Smooth muscle cell (in vitro differentiated cells): ENCODE measurements at regions not wholly inside any gene's neighbourhood (a gene's known extent, or its start where the extent isn't known, plus 50 kb on each side); places are given as distances from the start of the nearest gene placed in this dataset.

Experiments used
- DNase-seq: peaks from one replicate; lab custom pipeline; 2025; ENCODE audit not compliant: unreplicated experiment; lab: John Stamatoyannopoulos, UW
- H2AFZ ChIP-seq: fragments of 200-600 bp; sonication (generic); 2 replicates; pipeline ENCODE4 v1.6.0; 2016; ENCODE audit warnings: antibody characterized with exemption, low read depth, mild to moderate bottlenecking
- H3F3A ChIP-seq: fragments of 200-600 bp; sonication (generic); 2 replicates; pipeline ENCODE4 v1.6.0; 2017; ENCODE audit warnings: antibody characterized with exemption, low read depth
- H3K27ac ChIP-seq: fragments of 200-600 bp; sonication (generic); 2 replicates; pipeline ENCODE4 v1.5.1; 2016; ENCODE audit warnings: low read depth, mild to moderate bottlenecking
- H3K27me3 ChIP-seq: fragments of 200-600 bp; sonication (generic); 2 replicates; pipeline ENCODE4 v1.6.1; 2016; ENCODE audit warnings: low read depth, mild to moderate bottlenecking
- H3K36me3 ChIP-seq: fragments of 200-600 bp; sonication (generic); 2 replicates; pipeline ENCODE4 v1.5.1; 2016; ENCODE audit warnings: low read depth
- H3K4me1 ChIP-seq: fragments of 200-600 bp; sonication (generic); 2 replicates; pipeline ENCODE4 v1.5.1; 2016; ENCODE audit warnings: low read depth
- H3K4me2 ChIP-seq: fragments of 200-600 bp; sonication (generic); 2 replicates; pipeline ENCODE4 v1.6.0; 2016; ENCODE audit warnings: mild to moderate bottlenecking
- H3K4me3 ChIP-seq: fragments of 200-600 bp; sonication (generic); 2 replicates; pipeline ENCODE4 v1.5.1; 2016; ENCODE audit warnings: mild to moderate bottlenecking
- H3K79me2 ChIP-seq: fragments of 200-600 bp; sonication (generic); 2 replicates; pipeline ENCODE4 v1.6.0; 2016; ENCODE audit warnings: low read depth, mild to moderate bottlenecking
- H3K9ac ChIP-seq: fragments of 200-600 bp; sonication (generic); 2 replicates; pipeline ENCODE4 v1.6.0; 2016; ENCODE audit warnings: low read depth
- H3K9me3 ChIP-seq: fragments of 200-600 bp; sonication (generic); replicated peaks from 2 replicates; pipeline ENCODE4 v1.5.1; 2016; ENCODE audit warnings: low read depth
- H4K20me1 ChIP-seq: fragments of 200-600 bp; sonication (generic); 2 replicates; pipeline ENCODE4 v1.6.0; 2016; ENCODE audit warnings: low read depth
- WGBS: methylation state at CpG from one replicate; pipeline ENCODE4 v1.1.7; 2016; ENCODE audit warnings: low lambda C conversion rate; 5-methylcytosine and 5-hydroxymethylcytosine counted together
- TF ChIP-seq, protein P1 (sequence below): fragments of 200-600 bp; sonication (generic); IDR thresholded peaks from 2 replicates; pipeline ENCODE4 v1.5.1; 2017; ENCODE audit warnings: borderline replicate concordance, mild to moderate bottlenecking, antibody characterized with exemption; ENCODE audit not compliant: insufficient read depth, poor library complexity, severe bottlenecking

GRCh38 chr7:63071396-63071795 is 927.3 kb upstream of the ZNF722 start:
- no peaks in the 10 kb centered on the region for H3K79me2 ChIP-seq
- no peaks in the 10 kb centered on the region for H4K20me1 ChIP-seq
- H3K4me2 ChIP-seq = no peak overlapping the region
- peaks cover 28% of the 10 kb centered on the region for H3K9me3 ChIP-seq
- no peak for DNase-seq
- no peak overlapping the region for H3K9ac ChIP-seq
- no peak overlapping the region for H2AFZ ChIP-seq
- TF ChIP-seq, protein P1, sequence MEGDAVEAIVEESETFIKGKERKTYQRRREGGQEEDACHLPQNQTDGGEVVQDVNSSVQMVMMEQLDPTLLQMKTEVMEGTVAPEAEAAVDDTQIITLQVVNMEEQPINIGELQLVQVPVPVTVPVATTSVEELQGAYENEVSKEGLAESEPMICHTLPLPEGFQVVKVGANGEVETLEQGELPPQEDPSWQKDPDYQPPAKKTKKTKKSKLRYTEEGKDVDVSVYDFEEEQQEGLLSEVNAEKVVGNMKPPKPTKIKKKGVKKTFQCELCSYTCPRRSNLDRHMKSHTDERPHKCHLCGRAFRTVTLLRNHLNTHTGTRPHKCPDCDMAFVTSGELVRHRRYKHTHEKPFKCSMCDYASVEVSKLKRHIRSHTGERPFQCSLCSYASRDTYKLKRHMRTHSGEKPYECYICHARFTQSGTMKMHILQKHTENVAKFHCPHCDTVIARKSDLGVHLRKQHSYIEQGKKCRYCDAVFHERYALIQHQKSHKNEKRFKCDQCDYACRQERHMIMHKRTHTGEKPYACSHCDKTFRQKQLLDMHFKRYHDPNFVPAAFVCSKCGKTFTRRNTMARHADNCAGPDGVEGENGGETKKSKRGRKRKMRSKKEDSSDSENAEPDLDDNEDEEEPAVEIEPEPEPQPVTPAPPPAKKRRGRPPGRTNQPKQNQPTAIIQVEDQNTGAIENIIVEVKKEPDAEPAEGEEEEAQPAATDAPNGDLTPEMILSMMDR = no peak
- no peaks in the 10 kb centered on the region for H3K27me3 ChIP-seq
- H3K4me1 ChIP-seq = no peaks in the 10 kb centered on the region
- 39% methylated on average over 1 of the region's 1 CpG for WGBS
- no peak overlapping the region for H3K27ac ChIP-seq
- no peaks in the 10 kb centered on the region for H3F3A ChIP-seq
- H3K4me3 ChIP-seq = no peak overlapping the region
- no peaks in the 10 kb centered on the region for H3K36me3 ChIP-seq

GRCh38 chr7:63071920-63072319 is 926.7 kb upstream of the ZNF722 start:
- no peak overlapping the region for H2AFZ ChIP-seq
- no peak overlapping the region for H3K4me2 ChIP-seq
- no peaks in the 10 kb centered on the region for H4K20me1 ChIP-seq
- H3K36me3 ChIP-seq = no peaks in the 10 kb centered on the region
- H3K4me1 ChIP-seq = no peaks in the 10 kb centered on the region
- peaks cover 26% of the 10 kb centered on the region for H3K9me3 ChIP-seq
- H3K9ac ChIP-seq = no peak overlapping the region
- no peak overlapping the region for H3K27ac ChIP-seq
- no peaks in the 10 kb centered on the region for H3K27me3 ChIP-seq
- TF ChIP-seq, protein P1 = no peak
- H3K79me2 ChIP-seq = no peaks in the 10 kb centered on the region
- no peaks in the 10 kb centered on the region for H3F3A ChIP-seq
- DNase-seq = no peak
- no peak overlapping the region for H3K4me3 ChIP-seq
- 62% methylated on average over 5 of the region's 5 CpGs for WGBS

DNA sequence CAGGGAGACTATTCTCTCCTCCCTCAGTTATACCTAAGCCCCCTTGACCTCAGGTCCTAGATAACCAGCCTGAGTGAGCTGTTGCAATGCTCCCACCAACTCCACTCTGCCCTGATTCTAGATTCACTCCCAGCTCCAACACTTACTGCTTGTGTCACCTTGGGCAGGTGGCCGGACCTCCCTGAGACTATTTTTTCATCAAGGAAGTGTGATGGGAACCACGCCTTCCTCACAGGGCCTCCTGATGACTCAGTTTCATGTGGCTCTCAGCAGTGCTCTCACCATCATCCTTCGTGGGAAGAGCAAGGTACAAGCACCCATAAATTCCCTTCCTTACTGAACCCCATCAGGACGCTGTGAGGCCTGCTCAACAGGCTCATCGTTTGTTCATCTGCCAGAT is 925.8 kb upstream of the ZNF722 start:
- no peak overlapping the region for H3K4me2 ChIP-seq
- WGBS = 53% methylated on average over 5 of the region's 5 CpGs
- no peak overlapping the region for H2AFZ ChIP-seq

DNA sequence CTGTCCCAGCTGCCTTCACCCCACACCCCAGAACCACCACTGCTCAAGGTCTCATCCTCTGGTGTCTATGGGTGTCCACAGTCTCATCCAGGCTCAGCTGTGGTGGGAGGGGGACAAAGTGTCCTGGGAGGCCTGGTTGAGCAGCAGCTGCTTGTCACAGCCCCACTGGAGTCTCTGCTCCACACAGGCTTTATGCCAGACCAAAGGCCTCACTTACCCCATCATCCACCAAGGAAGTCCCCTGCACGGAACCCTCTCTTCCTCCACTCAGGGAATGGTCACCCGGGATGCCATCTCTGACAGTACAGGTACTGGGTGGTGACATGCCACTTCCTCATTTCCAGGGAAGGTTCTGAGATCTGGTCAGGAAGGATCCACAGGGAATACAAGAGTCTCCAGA is 925.4 kb upstream of the ZNF722 start:
- H2AFZ ChIP-seq = no peak overlapping the region
- no peaks in the 10 kb centered on the region for H3K27me3 ChIP-seq
- H3K27ac ChIP-seq = no peak overlapping the region
- TF ChIP-seq, protein P1 = no peak
- H4K20me1 ChIP-seq = no peaks in the 10 kb centered on the region
- peaks cover 20% of the 10 kb centered on the region for H3K9me3 ChIP-seq
- H3K36me3 ChIP-seq = no peaks in the 10 kb centered on the region
- H3K4me2 ChIP-seq = no peak overlapping the region
- H3K4me3 ChIP-seq = no peak overlapping the region
- no peak overlapping the region for H3K9ac ChIP-seq
- 75% methylated on average over 2 of the region's 2 CpGs for WGBS
- H3K79me2 ChIP-seq = no peaks in the 10 kb centered on the region
- DNase-seq = no peak
- no peaks in the 10 kb centered on the region for H3F3A ChIP-seq
- H3K4me1 ChIP-seq = no peaks in the 10 kb centered on the region

More for the DNA sequence above, 925.8 kb upstream of the ZNF722 start:
- H3K36me3 ChIP-seq = no peaks in the 10 kb centered on the region
- H3K4me1 ChIP-seq = no peaks in the 10 kb centered on the region
- no peaks in the 10 kb centered on the region for H3K79me2 ChIP-seq
- peaks cover 20% of the 10 kb centered on the region for H3K9me3 ChIP-seq
- no peaks in the 10 kb centered on the region for H3F3A ChIP-seq
- no peak overlapping the region for H3K27ac ChIP-seq
- no peaks in the 10 kb centered on the region for H4K20me1 ChIP-seq
- TF ChIP-seq, protein P1 = no peak
- H3K9ac ChIP-seq = no peak overlapping the region
- no peak for DNase-seq
- no peak overlapping the region for H3K4me3 ChIP-seq
- no peaks in the 10 kb centered on the region for H3K27me3 ChIP-seq
